Peyer's patch (tissue), 4 donors: ENCODE measurements at regions not wholly inside any gene's neighbourhood (a gene's known extent, or its start where the extent isn't known, plus 50 kb on each side); places are given as distances from the start of the nearest gene placed in this dataset.

Source experiments
- DNase-seq, 3 donors: peaks; one replicate each; pipeline ENCODE4 v3.0.0-alpha.2; 2017 to 2019
- H3K27ac ChIP-seq, 4 donors: fragments of 200-600 bp; sonication (generic); one replicate each; pipeline ENCODE4 v1.5.1; 2016 to 2019
- H3K27me3 ChIP-seq, 2 donors: fragments of 200-600 bp; sonication (generic); one replicate each; pipeline ENCODE4 v1.5.1; 2019
- H3K36me3 ChIP-seq, 3 donors: fragments of 200-600 bp; sonication (generic); one replicate each; pipeline ENCODE4 v1.5.1; 2016 to 2019
- H3K4me1 ChIP-seq, 4 donors: fragments of 200-600 bp; sonication (generic); one replicate each; pipeline ENCODE4 v1.5.1; 2016 to 2019
- H3K4me3 ChIP-seq, 4 donors: fragments of 200-600 bp; sonication (generic); 1 replicate in 3 of 4; 2 replicates in 1 of 4; pipeline ENCODE4 v1.5.1; 2016 to 2019; ENCODE audit warnings: mild to moderate bottlenecking in 1 of 4
- H3K9me3 ChIP-seq, 4 donors: fragments of 200-600 bp; sonication (generic); one replicate each; pipeline ENCODE4 v1.5.1; 2016 to 2019; ENCODE audit warnings: mild to moderate bottlenecking in 1 of 4
- POLR2A ChIP-seq, 2 donors: fragments of 450-650 bp; IDR thresholded peaks; one replicate each; pipeline ENCODE4 v1.5.1; 2017; ENCODE audit warnings: antibody characterized with exemption in 2 of 2, mild to moderate bottlenecking in 2 of 2, moderate library complexity in 2 of 2
- TF ChIP-seq, protein P1 (sequence below), 6 experiments: fragments of 450-650 bp in 4 of 6; fragments of 200-600 bp in 2 of 6; sonication (generic) in 1 of 6; IDR thresholded peaks; one replicate each; pipeline ENCODE4 v1.5.1; 2017 to 2019; ENCODE audit warnings: antibody characterized with exemption in 6 of 6, mild to moderate bottlenecking in 3 of 6, moderate library complexity in 1 of 6

DNA sequence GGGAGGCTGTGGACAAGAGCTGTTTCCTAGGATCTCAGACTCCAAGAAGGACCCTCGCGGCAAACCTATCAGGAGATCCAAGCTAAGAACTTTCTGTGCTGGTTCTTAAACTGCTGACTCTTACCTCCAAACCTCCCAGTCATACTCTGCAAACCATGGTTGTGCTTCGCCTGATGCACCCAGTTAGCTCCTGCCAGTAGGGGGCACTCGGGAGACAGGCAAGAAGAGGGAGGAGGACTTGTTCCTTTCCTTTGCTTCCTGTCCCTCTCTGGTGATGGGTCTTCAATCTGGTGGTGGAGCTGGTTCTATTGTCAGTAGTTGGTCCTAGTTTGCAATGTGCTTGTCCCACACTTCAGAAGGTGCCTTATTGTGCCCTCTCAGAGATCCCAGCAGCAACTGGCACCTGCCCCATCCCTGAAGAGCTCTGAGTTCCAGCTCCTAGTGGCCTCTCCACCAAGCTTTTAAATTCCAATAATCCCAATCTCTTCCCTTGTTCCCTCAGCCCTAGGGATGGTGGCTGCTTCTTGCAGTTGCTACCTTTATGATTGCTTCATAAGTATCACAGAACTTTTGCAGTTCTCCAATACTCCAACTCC, 113.5 kb upstream of the RPL38 start:
- Histone ChIP-seq H3K9me3 (peaks cover 0 to 3% (median 0%) of the 10 kb centered on the region in 4 donors), H3K27me3 (no peaks in the 10 kb centered on the region), H3K27ac (no peak overlapping the region), H3K4me1 (no peaks in the 10 kb centered on the region), H3K36me3 (no peaks in the 10 kb centered on the region), H3K4me3 (no peak overlapping the region)
- TF ChIP-seq POLR2A (IDR thresholded peaks at IDR 0.05): no peak
- TF ChIP-seq, protein P1, sequence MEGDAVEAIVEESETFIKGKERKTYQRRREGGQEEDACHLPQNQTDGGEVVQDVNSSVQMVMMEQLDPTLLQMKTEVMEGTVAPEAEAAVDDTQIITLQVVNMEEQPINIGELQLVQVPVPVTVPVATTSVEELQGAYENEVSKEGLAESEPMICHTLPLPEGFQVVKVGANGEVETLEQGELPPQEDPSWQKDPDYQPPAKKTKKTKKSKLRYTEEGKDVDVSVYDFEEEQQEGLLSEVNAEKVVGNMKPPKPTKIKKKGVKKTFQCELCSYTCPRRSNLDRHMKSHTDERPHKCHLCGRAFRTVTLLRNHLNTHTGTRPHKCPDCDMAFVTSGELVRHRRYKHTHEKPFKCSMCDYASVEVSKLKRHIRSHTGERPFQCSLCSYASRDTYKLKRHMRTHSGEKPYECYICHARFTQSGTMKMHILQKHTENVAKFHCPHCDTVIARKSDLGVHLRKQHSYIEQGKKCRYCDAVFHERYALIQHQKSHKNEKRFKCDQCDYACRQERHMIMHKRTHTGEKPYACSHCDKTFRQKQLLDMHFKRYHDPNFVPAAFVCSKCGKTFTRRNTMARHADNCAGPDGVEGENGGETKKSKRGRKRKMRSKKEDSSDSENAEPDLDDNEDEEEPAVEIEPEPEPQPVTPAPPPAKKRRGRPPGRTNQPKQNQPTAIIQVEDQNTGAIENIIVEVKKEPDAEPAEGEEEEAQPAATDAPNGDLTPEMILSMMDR (IDR thresholded peaks at IDR 0.05): peak in 4 of 6 experiments; percentile 40 to 65 (median 60)
- DNase-seq: peak; percentile 26 to 79 (median 70)

DNA sequence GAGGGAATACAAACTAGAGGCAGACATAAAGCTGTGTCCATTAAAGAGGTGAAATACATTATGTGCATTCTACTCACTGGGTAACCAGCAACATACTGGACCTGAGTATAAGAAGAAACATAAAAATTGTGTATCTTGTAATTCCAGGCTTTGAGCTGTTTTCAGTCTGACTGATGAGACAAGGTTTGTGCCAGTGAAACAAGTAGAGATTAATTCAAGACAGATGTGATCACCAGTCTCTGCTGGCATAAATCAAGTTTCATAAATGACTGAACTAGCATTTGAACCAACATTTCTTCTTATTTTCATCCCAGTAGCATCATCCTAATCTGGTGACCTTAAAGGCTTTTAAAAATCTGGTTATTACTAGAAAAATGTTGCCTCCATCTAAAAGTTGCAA, 108.8 kb upstream of the RPL38 start:
- no peak overlapping the region for H3K27ac ChIP-seq
- H3K9me3 ChIP-seq: no peaks in the 10 kb centered on the region
- TF ChIP-seq POLR2A (IDR thresholded peaks at IDR 0.05): no peak
- TF ChIP-seq, protein P1 (IDR thresholded peaks at IDR 0.05): no peak
- H3K36me3 ChIP-seq: no peaks in the 10 kb centered on the region
- H3K27me3 ChIP-seq: no peaks in the 10 kb centered on the region
- no peak overlapping the region for H3K4me3 ChIP-seq
- no peak for DNase-seq
- H3K4me1 ChIP-seq: no peaks in the 10 kb centered on the region

DNA sequence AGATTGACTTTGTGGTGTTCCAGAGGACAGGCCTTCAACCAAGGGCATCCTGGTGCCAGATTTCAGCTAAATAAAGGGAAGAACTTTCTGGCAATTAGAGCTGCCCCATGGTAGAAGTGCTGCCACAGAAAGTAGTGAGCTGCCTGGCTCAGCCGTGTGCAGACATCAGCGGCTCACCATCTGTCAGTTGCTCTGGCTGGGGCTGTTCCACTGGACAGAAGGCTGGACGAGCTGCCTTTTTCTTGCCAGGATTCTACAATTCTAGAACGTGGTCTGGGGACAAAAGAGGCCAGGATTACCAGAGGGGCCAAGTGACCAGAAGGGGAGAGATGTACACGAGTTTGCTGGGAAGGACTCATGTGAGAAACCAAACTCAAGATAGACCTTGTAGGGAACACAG, 107.0 kb upstream of the RPL38 start:
- H3K4me3 ChIP-seq: no peak overlapping the region
- no peaks in the 10 kb centered on the region for H3K27me3 ChIP-seq
- no peaks in the 10 kb centered on the region for H3K4me1 ChIP-seq
- no peaks in the 10 kb centered on the region for H3K36me3 ChIP-seq
- no peak for TF ChIP-seq POLR2A (IDR thresholded peaks at IDR 0.05)
- TF ChIP-seq, protein P1 (IDR thresholded peaks at IDR 0.05): no peak
- DNase-seq: no peak
- H3K27ac ChIP-seq: no peak overlapping the region
- H3K9me3 ChIP-seq: no peaks in the 10 kb centered on the region

DNA sequence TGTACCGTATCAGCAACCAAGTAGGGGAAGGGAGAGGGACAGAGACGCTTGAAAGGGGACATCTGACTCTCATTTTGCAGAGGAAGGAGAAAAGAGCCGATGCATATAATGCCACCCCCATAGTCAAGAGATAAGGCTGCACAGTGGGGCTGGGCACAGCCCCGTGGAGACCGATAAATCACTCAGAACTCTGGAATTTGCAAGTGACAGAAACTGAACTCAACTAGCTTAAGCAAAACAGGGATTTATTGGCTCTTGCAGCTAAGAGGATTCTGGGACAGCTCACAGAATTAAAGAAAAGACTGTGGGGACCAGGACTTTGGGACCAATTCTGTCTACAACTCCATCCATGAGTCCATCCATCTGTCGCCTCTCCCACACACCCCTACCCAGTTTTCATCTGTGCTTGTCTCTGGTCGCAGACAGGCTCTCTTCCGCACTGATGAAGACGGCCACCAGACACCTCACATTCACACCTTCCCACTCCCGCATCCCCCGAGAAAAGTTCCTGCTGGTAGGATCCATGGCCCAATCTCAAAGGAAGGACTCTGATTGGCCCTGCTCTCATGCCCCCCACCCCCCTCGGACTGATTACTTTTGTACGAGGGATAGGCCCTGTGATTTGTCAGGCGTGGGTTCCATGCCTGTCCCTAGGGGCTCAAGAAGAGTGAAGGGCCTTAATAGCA, 105.9 kb upstream of the RPL38 start:
- peak in 1 of 3 donors; percentile 11 for DNase-seq
- no peak overlapping the region for H3K4me3 ChIP-seq
- no peaks in the 10 kb centered on the region for H3K9me3 ChIP-seq
- H3K4me1 ChIP-seq: no peaks in the 10 kb centered on the region
- H3K36me3 ChIP-seq: no peaks in the 10 kb centered on the region
- TF ChIP-seq POLR2A (IDR thresholded peaks at IDR 0.05): no peak
- TF ChIP-seq, protein P1 (IDR thresholded peaks at IDR 0.05): no peak
- H3K27me3 ChIP-seq: no peaks in the 10 kb centered on the region
- H3K27ac ChIP-seq: no peak overlapping the region

DNA sequence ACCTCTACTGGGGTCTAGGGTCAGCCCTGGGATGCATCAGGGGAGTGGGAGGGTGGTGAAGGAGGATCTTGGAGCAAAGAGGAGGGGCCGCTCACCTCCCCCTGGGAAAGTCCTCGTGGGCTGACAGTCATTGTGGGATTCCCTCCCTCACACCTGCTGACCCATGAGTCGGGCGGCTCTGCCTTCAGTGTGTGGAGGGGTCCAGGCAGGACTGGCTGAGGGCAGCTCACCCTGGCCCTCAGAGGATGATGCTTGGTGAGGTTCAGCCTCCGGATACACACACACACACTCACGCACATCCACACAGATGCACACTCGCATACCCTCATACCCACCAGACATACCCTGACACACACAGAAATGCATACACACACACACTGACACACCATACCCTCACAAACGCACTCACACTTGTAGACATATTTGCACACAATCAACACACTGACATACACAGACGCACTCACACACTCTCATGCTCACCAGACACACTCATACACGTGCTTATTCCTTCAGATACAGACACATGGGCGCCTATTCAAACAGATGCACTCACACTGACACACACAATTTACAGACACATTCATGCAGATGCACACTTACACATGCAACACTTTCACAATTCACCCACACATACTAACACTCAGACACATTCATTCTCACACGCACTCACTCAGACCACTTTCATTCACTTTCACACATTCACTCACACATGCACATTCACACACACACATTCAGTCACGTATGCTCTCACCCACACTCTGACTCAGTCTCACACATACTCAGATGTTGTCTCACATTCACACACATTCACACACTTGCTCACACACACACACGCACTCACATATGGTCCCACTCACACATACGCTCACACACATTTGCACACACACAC, 105.1 kb upstream of the RPL38 start:
- Histone ChIP-seq H3K27me3 (no peaks in the 10 kb centered on the region), H3K4me1 (no peaks in the 10 kb centered on the region), H3K9me3 (no peaks in the 10 kb centered on the region), H3K36me3 (no peaks in the 10 kb centered on the region), H3K4me3 (no peak overlapping the region), H3K27ac (no peak overlapping the region)
- TF ChIP-seq, protein P1 (IDR thresholded peaks at IDR 0.05): no peak
- TF ChIP-seq POLR2A (IDR thresholded peaks at IDR 0.05): no peak
- DNase-seq: no peak
